ENCODE measurements at regions not wholly inside any gene's neighbourhood (a gene's known extent, or its start where the extent isn't known, plus 50 kb on each side); places are given as distances from the start of the nearest gene placed in this dataset.

DNA sequence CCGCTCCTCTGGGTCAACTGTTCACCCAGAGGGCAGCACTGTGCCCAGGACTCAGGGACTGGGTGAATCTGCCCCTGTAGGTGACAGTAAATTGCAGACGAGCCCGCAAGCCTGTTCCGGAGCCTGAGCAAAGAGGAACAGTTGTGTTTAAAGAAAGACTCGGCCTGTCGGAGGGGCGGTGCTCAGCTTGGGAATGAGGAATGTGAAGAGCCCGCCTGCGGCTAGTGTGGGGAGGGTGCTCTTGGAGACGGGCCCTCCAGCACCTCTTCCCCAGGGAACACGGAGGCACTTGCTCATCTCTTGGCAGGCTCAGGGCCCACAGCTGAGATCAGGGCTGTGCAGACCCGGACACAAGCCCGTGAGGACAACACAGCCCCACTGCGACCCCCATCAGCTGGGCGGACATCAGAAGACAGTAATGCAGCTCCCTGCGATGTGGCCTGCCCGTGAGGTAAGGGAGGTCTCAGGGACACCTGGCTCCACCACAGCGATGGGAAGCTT lies 299.0 kb downstream of the NDUFA10 start:
- H3K4me1 Mint-ChIP-seq (ENCODE audit: low read depth, unreplicated experiment), result peaks cover 9% of the 10 kb centered on the region
- H3K27ac Mint-ChIP-seq (ENCODE audit: unreplicated experiment), result no peak overlapping the region
- H3K9me3 Mint-ChIP-seq (ENCODE audit: unreplicated experiment), result peaks cover 10% of the 10 kb centered on the region
- DNase-seq, result no peak
- H3K36me3 Mint-ChIP-seq (ENCODE audit: unreplicated experiment), result no peaks in the 10 kb centered on the region
- TF ChIP-seq, protein P1, sequence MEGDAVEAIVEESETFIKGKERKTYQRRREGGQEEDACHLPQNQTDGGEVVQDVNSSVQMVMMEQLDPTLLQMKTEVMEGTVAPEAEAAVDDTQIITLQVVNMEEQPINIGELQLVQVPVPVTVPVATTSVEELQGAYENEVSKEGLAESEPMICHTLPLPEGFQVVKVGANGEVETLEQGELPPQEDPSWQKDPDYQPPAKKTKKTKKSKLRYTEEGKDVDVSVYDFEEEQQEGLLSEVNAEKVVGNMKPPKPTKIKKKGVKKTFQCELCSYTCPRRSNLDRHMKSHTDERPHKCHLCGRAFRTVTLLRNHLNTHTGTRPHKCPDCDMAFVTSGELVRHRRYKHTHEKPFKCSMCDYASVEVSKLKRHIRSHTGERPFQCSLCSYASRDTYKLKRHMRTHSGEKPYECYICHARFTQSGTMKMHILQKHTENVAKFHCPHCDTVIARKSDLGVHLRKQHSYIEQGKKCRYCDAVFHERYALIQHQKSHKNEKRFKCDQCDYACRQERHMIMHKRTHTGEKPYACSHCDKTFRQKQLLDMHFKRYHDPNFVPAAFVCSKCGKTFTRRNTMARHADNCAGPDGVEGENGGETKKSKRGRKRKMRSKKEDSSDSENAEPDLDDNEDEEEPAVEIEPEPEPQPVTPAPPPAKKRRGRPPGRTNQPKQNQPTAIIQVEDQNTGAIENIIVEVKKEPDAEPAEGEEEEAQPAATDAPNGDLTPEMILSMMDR (IDR thresholded peaks at IDR 0.05; ENCODE audit: partially characterized antibody, unreplicated experiment), result no peak
- no peak overlapping the region for H3K4me3 Mint-ChIP-seq (ENCODE audit: unreplicated experiment)
- peaks cover 12% of the 10 kb centered on the region for H3K27me3 Mint-ChIP-seq (ENCODE audit: unreplicated experiment)

DNA sequence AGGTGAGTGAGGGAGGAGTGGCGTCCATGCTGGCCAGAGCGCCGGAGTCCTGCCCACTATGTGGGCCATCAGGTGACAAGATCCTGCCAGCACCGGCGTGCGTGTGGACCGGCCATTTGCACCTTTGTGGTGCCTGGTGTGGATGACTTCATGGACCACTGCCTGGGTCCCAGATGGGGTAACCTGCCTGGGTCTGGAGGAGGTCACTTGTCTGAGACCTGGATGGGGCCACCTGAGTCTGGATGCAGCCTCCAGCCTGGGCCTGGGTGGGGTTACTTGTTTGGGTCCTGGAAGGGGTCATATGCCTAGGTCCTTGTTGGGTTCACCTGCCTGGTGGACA lies 299.6 kb downstream of the NDUFA10 start:
- TF ChIP-seq, protein P1 (IDR thresholded peaks at IDR 0.05; ENCODE audit: partially characterized antibody, unreplicated experiment), result no peak
- peaks cover 12% of the 10 kb centered on the region for H3K27me3 Mint-ChIP-seq (ENCODE audit: unreplicated experiment)
- DNase-seq, result no peak
- H3K9me3 Mint-ChIP-seq (ENCODE audit: unreplicated experiment), result peaks cover 6% of the 10 kb centered on the region
- peaks cover 9% of the 10 kb centered on the region for H3K4me1 Mint-ChIP-seq (ENCODE audit: low read depth, unreplicated experiment)
- no peak overlapping the region for H3K27ac Mint-ChIP-seq (ENCODE audit: unreplicated experiment)
- H3K36me3 Mint-ChIP-seq (ENCODE audit: unreplicated experiment), result no peaks in the 10 kb centered on the region
- H3K4me3 Mint-ChIP-seq (ENCODE audit: unreplicated experiment), result no peak overlapping the region

DNA sequence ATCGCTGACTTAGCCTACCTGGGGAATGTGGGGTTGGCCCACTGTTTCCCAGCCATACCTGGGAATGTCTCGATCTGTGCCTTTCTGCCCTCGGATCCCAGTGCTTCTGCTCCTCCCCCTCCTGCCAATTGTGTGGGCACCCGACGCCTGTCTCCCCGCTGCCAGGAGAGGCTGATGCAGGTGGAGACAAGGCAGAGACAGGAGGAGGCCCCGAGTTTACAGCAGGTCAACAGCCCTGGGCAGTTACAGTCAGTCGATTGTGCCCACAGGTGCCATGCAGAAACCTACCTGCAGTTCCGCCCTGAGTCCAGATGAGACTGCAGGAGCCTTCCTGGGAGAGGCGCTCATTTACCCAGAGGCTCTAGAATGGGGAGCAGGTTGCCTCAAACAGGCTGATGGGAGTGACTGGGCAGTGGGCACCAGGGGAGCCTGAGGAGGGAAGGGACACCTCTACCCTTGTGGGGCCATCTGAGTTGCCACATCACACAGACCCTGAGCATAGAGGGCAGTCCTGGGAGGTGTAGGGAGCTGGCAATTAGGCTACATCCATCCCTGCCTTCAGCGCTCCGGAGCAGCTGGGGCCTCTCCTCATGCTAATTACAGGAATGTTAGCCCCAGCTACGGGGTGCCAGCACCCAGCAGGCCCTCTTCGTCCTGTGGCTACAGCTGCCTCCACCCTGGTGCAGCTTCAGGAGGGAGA lies 300.1 kb downstream of the NDUFA10 start:
- no peak overlapping the region for H3K27ac Mint-ChIP-seq (ENCODE audit: unreplicated experiment)
- peaks cover 9% of the 10 kb centered on the region for H3K4me1 Mint-ChIP-seq (ENCODE audit: low read depth, unreplicated experiment)
- DNase-seq, result no peak
- peaks cover 6% of the 10 kb centered on the region for H3K9me3 Mint-ChIP-seq (ENCODE audit: unreplicated experiment)
- no peak overlapping the region for H3K4me3 Mint-ChIP-seq (ENCODE audit: unreplicated experiment)
- no peaks in the 10 kb centered on the region for H3K36me3 Mint-ChIP-seq (ENCODE audit: unreplicated experiment)
- TF ChIP-seq, protein P1 (IDR thresholded peaks at IDR 0.05; ENCODE audit: partially characterized antibody, unreplicated experiment), result no peak
- peaks cover 12% of the 10 kb centered on the region for H3K27me3 Mint-ChIP-seq (ENCODE audit: unreplicated experiment)

DNA sequence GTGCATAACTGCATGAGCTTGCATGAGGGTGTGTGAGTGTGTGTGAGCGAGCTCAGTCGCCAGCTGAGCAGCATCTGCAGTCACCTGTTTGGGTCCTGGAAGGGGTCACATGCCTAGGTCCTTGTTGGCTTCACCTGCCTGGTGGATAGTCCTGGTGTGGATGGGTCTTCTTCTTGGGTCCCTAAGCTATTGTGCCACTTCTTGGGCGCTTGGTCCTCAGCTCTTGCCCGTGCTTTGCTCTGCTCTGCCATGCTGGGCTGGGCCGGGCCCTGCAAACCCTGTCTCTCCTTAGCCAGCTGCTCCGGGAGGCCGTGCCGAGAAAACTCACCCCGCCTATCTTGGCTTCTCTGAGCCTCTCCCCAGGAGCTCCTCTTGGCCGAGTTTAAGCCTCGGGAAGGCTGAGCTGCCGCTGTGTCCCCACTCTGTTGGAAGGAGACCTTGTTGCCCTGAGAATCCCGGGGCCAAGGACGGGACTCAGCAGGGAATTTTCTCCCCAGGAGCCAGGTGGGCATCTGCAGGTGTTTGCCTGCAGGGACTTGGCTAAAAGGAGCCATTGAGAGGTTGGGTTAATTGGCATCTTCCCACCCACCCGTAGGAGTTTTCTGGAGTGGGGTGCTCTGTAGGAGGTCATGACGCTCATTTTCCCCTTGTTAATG lies 300.8 kb downstream of the NDUFA10 start:
- no peak overlapping the region for H3K4me3 Mint-ChIP-seq (ENCODE audit: unreplicated experiment)
- peaks cover 9% of the 10 kb centered on the region for H3K4me1 Mint-ChIP-seq (ENCODE audit: low read depth, unreplicated experiment)
- DNase-seq, result no peak
- peaks cover 12% of the 10 kb centered on the region for H3K27me3 Mint-ChIP-seq (ENCODE audit: unreplicated experiment)
- H3K36me3 Mint-ChIP-seq (ENCODE audit: unreplicated experiment), result no peaks in the 10 kb centered on the region
- no peak overlapping the region for H3K27ac Mint-ChIP-seq (ENCODE audit: unreplicated experiment)
- H3K9me3 Mint-ChIP-seq (ENCODE audit: unreplicated experiment), result peaks cover 6% of the 10 kb centered on the region
- TF ChIP-seq, protein P1 (IDR thresholded peaks at IDR 0.05; ENCODE audit: partially characterized antibody, unreplicated experiment), result no peak
